ENCODE measurements at regions not wholly inside any gene's neighbourhood (a gene's known extent, or its start where the extent isn't known, plus 50 kb on each side); places are given as distances from the start of the nearest gene placed in this dataset.

- no peak for DNase-seq
Observed at GRCh38 chr3:14590569-14590968, 50.4 kb upstream of the GRIP2 start.

GRCh38 chr3:14592390-14592789 is 52.2 kb upstream of the GRIP2 start:
- DNase-seq, result no peak

GRCh38 chr3:14592836-14593235 is 52.7 kb upstream of the GRIP2 start:
- no peak for DNase-seq

GRCh38 chr3:14594234-14594633 is 54.1 kb upstream of the GRIP2 start:
- DNase-seq, result no peak

- no peak for DNase-seq
Observed at GRCh38 chr3:14595561-14595960, 55.4 kb upstream of the GRIP2 start.

GRCh38 chr3:14597266-14597665 is 54.3 kb upstream of the CCDC174 start:
- DNase-seq, result no peak

GRCh38 chr3:14598143-14598569 is 53.4 kb upstream of the CCDC174 start:
- DNase-seq, result peak; percentile 63

- DNase-seq, result no peak
Observed at GRCh38 chr3:14599488-14599887, 52.1 kb upstream of the CCDC174 start.

- DNase-seq, result no peak
Observed at GRCh38 chr3:14600075-14600474, 51.5 kb upstream of the CCDC174 start.

GRCh38 chr3:14600856-14601610 is 50.5 kb upstream of the CCDC174 start:
- DNase-seq, result no peak

GRCh38 chr3:14601692-14602005 is 49.9 kb upstream of the CCDC174 start:
- no peak for DNase-seq

Data from RPMI8226 (cell line).